Upper lobe of left lung (tissue), 6 donors: ENCODE measurements at regions not wholly inside any gene's neighbourhood (a gene's known extent, or its start where the extent isn't known, plus 50 kb on each side); places are given as distances from the start of the nearest gene placed in this dataset.

Experiments used
- ATAC-seq, 2 donors: fragments of 200-7000 bp; cut with Tn5 transposase; one replicate each; pipeline ENCODE4 v1.9.1; 2022; ENCODE audit warnings: mild to moderate bottlenecking in 2 of 2, moderate library complexity in 2 of 2; ENCODE audit not compliant: low FRiP score in 2 of 2
- DNase-seq, 2 donors: peaks; one replicate each; pipeline ENCODE4 v3.0.0-alpha.2; 2019 to 2020
- H3K27ac ChIP-seq, 4 donors: fragments of 200-600 bp; sonication (generic); one replicate each; pipeline ENCODE4 v1.5.1; 2016 to 2019
- H3K27me3 ChIP-seq, 4 donors: fragments of 200-600 bp; sonication (generic); one replicate each; pipeline ENCODE4 v1.5.1; 2017 to 2019
- H3K36me3 ChIP-seq, 4 donors: fragments of 200-600 bp; sonication (generic); one replicate each; pipeline ENCODE4 v1.5.1; 2016 to 2019
- H3K4me1 ChIP-seq, 4 donors: fragments of 200-600 bp; sonication (generic); one replicate each; pipeline ENCODE4 v1.5.1; 2018 to 2019
- H3K4me3 ChIP-seq, 4 donors: fragments of 200-600 bp; sonication (generic); one replicate each; pipeline ENCODE4 v1.5.1; 2017 to 2019; ENCODE audit warnings: mild to moderate bottlenecking in 2 of 4, moderate library complexity in 1 of 4
- H3K9me3 ChIP-seq, 4 donors: fragments of 200-600 bp; sonication (generic); one replicate each; pipeline ENCODE4 v1.5.1; 2018 to 2019
- CTCF ChIP-seq, 6 experiments: fragments of 450-650 bp in 4 of 6; fragments of 200-600 bp in 2 of 6; sonication (generic) in 2 of 6; IDR thresholded peaks; one replicate each; pipeline ENCODE4 v1.5.1; 2016 to 2019; ENCODE audit warnings: antibody characterized with exemption in 6 of 6
- EP300 ChIP-seq, 4 donors: sonication (generic); formaldehyde crosslinking; IDR thresholded peaks; one replicate each; pipeline ENCODE4 v1.5.1; 2017; ENCODE audit warnings: antibody characterized with exemption in 4 of 4, control low read depth in 2 of 4
- POLR2A ChIP-seq, 4 donors: fragments of 450-650 bp; IDR thresholded peaks; one replicate each; pipeline ENCODE4 v1.5.1; 2016 to 2017; ENCODE audit warnings: antibody characterized with exemption in 4 of 4, mild to moderate bottlenecking in 2 of 4
- POLR2AphosphoS5 ChIP-seq, 2 donors: sonication (generic); formaldehyde crosslinking; IDR thresholded peaks; one replicate each; pipeline ENCODE4 v1.5.1; 2017; ENCODE audit warnings: antibody characterized with exemption in 2 of 2
- WGBS, 2 donors: methylation state at CpG; one replicate each; pipeline ENCODE4 v1.1.5; 2017 to 2018; 5-methylcytosine and 5-hydroxymethylcytosine counted together
- donor health status: DM: no; HTN: no; CAD: no; lungs with moderate emphysema.
- donor health status: DM: no; HTN: yes; CAD: no; lungs with severe emphysema.

- Histone ChIP-seq H3K36me3 (peaks cover 0 to 17% (median 3%) of the 10 kb centered on the region in 4 donors), H3K9me3 (no peaks in the 10 kb centered on the region), H3K4me1 (peaks cover 5 to 12% (median 9%) of the 10 kb centered on the region in 4 donors), H3K4me3 (no peak overlapping the region), H3K27ac (peak overlapping the region in 1 of 4 donors; percentile 39), H3K27me3 (no peaks in the 10 kb centered on the region)
- WGBS, 2 donors, result 74 to 81% methylated on average over 5 of the region's 5 CpGs
- ATAC-seq, result no peak
- no peak for TF ChIP-seq POLR2AphosphoS5 (IDR thresholded peaks at IDR 0.05)
- TF ChIP-seq POLR2A (IDR thresholded peaks at IDR 0.05), result no peak
- TF ChIP-seq CTCF (IDR thresholded peaks at IDR 0.05), result no peak
- TF ChIP-seq EP300 (IDR thresholded peaks at IDR 0.05), result no peak
- no peak for DNase-seq
Measured at GRCh38 chr1:222995620-222996309, 147.3 kb downstream of the TLR5 start.

GRCh38 chr1:222996310-222996975 lies 146.6 kb downstream of the TLR5 start:
- 43% methylated on average over 3 of the region's 3 CpGs for WGBS, 2 donors
- H3K27me3 ChIP-seq, result no peaks in the 10 kb centered on the region
- ATAC-seq, result no peak

GRCh38 chr1:223000632-223001031 lies 142.4 kb downstream of the TLR5 start:
- Histone ChIP-seq H3K4me3 (no peak overlapping the region), H3K9me3 (no peaks in the 10 kb centered on the region), H3K36me3 (peaks cover 3 to 38% (median 24%) of the 10 kb centered on the region in 4 donors), H3K4me1 (peaks cover 0 to 4% (median 1%) of the 10 kb centered on the region in 4 donors), H3K27ac (peak overlapping the region in 1 of 4 donors; percentile 14), H3K27me3 (no peaks in the 10 kb centered on the region)
- no peak for ATAC-seq
- TF ChIP-seq CTCF (IDR thresholded peaks at IDR 0.05) (no peak), POLR2A (IDR thresholded peaks at IDR 0.05) (no peak), EP300 (IDR thresholded peaks at IDR 0.05) (no peak), POLR2AphosphoS5 (IDR thresholded peaks at IDR 0.05) (no peak)
- DNase-seq, result no peak

More at GRCh38 chr1:222996310-222996975, 146.6 kb downstream of the TLR5 start:
- no peak for TF ChIP-seq POLR2AphosphoS5 (IDR thresholded peaks at IDR 0.05)
- no peak for TF ChIP-seq EP300 (IDR thresholded peaks at IDR 0.05)
- TF ChIP-seq CTCF (IDR thresholded peaks at IDR 0.05), result no peak
- no peak for TF ChIP-seq POLR2A (IDR thresholded peaks at IDR 0.05)
- Histone ChIP-seq H3K27ac (peak overlapping the region in 2 of 4 donors; percentile 24 to 39), H3K36me3 (peaks cover 0 to 16% (median 3%) of the 10 kb centered on the region in 4 donors), H3K9me3 (no peaks in the 10 kb centered on the region), H3K4me1 (peaks cover 5 to 12% (median 9%) of the 10 kb centered on the region in 4 donors), H3K4me3 (no peak overlapping the region)
- no peak for DNase-seq

GRCh38 chr1:223001653-223002634 lies 141.1 kb downstream of the TLR5 start:
- 85 to 93% methylated on average over 9 of the region's 9 CpGs for WGBS, 2 donors
- H3K4me1 ChIP-seq, result no peaks in the 10 kb centered on the region
- H3K9me3 ChIP-seq, result no peaks in the 10 kb centered on the region
- no peak overlapping the region for H3K4me3 ChIP-seq
- ATAC-seq (no peak), DNase-seq (no peak)
- no peaks in the 10 kb centered on the region for H3K27me3 ChIP-seq
- H3K36me3 ChIP-seq, result peaks cover 3 to 45% (median 24%) of the 10 kb centered on the region in 4 donors
- no peak for TF ChIP-seq EP300 (IDR thresholded peaks at IDR 0.05)
- TF ChIP-seq POLR2AphosphoS5 (IDR thresholded peaks at IDR 0.05), result no peak
- no peak for TF ChIP-seq CTCF (IDR thresholded peaks at IDR 0.05)
- TF ChIP-seq POLR2A (IDR thresholded peaks at IDR 0.05), result no peak
- no peak overlapping the region for H3K27ac ChIP-seq
